OCI-LY3 (cell line): ENCODE measurements at regions not wholly inside any gene's neighbourhood (a gene's known extent, or its start where the extent isn't known, plus 50 kb on each side); places are given as distances from the start of the nearest gene placed in this dataset.

ENCODE experiments used
- CTCF ChIP-seq: fragments of 200-600, 300-600 bp; sonication (generic); IDR thresholded peaks from 2 replicates; pipeline ENCODE4 v1.5.1; 2014; ENCODE audit warnings: antibody characterized with exemption, low read length, low read depth
- EZH2phosphoT487 ChIP-seq: fragments of 200-600 bp; shearing (Covaris generic); IDR thresholded peaks from 2 replicates; pipeline ENCODE4 v1.6.1; 2018; ENCODE audit warnings: antibody characterized with exemption, mixed run types, low read depth

- TF ChIP-seq CTCF = no peak
- no peak for TF ChIP-seq EZH2phosphoT487
These were observed 327.7 kb upstream of the TBX3 start for GRCh38 chr12:115011703-115012102.
